Smooth muscle cell (in vitro differentiated cells): ENCODE measurements at regions not wholly inside any gene's neighbourhood (a gene's known extent, or its start where the extent isn't known, plus 50 kb on each side); places are given as distances from the start of the nearest gene placed in this dataset.

Experiments
- DNase-seq: peaks from one replicate; lab custom pipeline; 2025; ENCODE audit not compliant: unreplicated experiment; lab: John Stamatoyannopoulos, UW
- H2AFZ ChIP-seq: fragments of 200-600 bp; sonication (generic); 2 replicates; pipeline ENCODE4 v1.6.0; 2016; ENCODE audit warnings: antibody characterized with exemption, low read depth, mild to moderate bottlenecking
- H3F3A ChIP-seq: fragments of 200-600 bp; sonication (generic); 2 replicates; pipeline ENCODE4 v1.6.0; 2017; ENCODE audit warnings: antibody characterized with exemption, low read depth
- H3K27ac ChIP-seq: fragments of 200-600 bp; sonication (generic); 2 replicates; pipeline ENCODE4 v1.5.1; 2016; ENCODE audit warnings: low read depth, mild to moderate bottlenecking
- H3K27me3 ChIP-seq: fragments of 200-600 bp; sonication (generic); 2 replicates; pipeline ENCODE4 v1.6.1; 2016; ENCODE audit warnings: low read depth, mild to moderate bottlenecking
- H3K36me3 ChIP-seq: fragments of 200-600 bp; sonication (generic); 2 replicates; pipeline ENCODE4 v1.5.1; 2016; ENCODE audit warnings: low read depth
- H3K4me1 ChIP-seq: fragments of 200-600 bp; sonication (generic); 2 replicates; pipeline ENCODE4 v1.5.1; 2016; ENCODE audit warnings: low read depth
- H3K4me2 ChIP-seq: fragments of 200-600 bp; sonication (generic); 2 replicates; pipeline ENCODE4 v1.6.0; 2016; ENCODE audit warnings: mild to moderate bottlenecking
- H3K4me3 ChIP-seq: fragments of 200-600 bp; sonication (generic); 2 replicates; pipeline ENCODE4 v1.5.1; 2016; ENCODE audit warnings: mild to moderate bottlenecking
- H3K79me2 ChIP-seq: fragments of 200-600 bp; sonication (generic); 2 replicates; pipeline ENCODE4 v1.6.0; 2016; ENCODE audit warnings: low read depth, mild to moderate bottlenecking
- H3K9ac ChIP-seq: fragments of 200-600 bp; sonication (generic); 2 replicates; pipeline ENCODE4 v1.6.0; 2016; ENCODE audit warnings: low read depth
- H3K9me3 ChIP-seq: fragments of 200-600 bp; sonication (generic); replicated peaks from 2 replicates; pipeline ENCODE4 v1.5.1; 2016; ENCODE audit warnings: low read depth
- H4K20me1 ChIP-seq: fragments of 200-600 bp; sonication (generic); 2 replicates; pipeline ENCODE4 v1.6.0; 2016; ENCODE audit warnings: low read depth
- CTCF ChIP-seq: fragments of 200-600 bp; sonication (generic); IDR thresholded peaks from 2 replicates; pipeline ENCODE4 v1.5.1; 2017; ENCODE audit warnings: borderline replicate concordance, mild to moderate bottlenecking, antibody characterized with exemption; ENCODE audit not compliant: insufficient read depth, poor library complexity, severe bottlenecking
- WGBS: methylation state at CpG from one replicate; pipeline ENCODE4 v1.1.7; 2016; ENCODE audit warnings: low lambda C conversion rate; 5-methylcytosine and 5-hydroxymethylcytosine counted together

- Histone ChIP-seq H3K9ac (no peak overlapping the region), H3K79me2 (no peaks in the 10 kb centered on the region), H3K9me3 (no peaks in the 10 kb centered on the region), H3K27ac (no peak overlapping the region), H4K20me1 (no peaks in the 10 kb centered on the region), H3K36me3 (no peaks in the 10 kb centered on the region), H3K4me2 (no peak overlapping the region), H3K27me3 (no peaks in the 10 kb centered on the region), H3K4me3 (no peak overlapping the region), H2AFZ (no peak overlapping the region), H3K4me1 (peaks cover 15% of the 10 kb centered on the region), H3F3A (no peaks in the 10 kb centered on the region)
- 45% methylated on average over 1 of the region's 1 CpG for WGBS
- TF ChIP-seq CTCF, result no peak
- DNase-seq, result no peak
Observed at GRCh38 chr1:90391126-90391525, 326.0 kb downstream of the BARHL2 start.

DNA sequence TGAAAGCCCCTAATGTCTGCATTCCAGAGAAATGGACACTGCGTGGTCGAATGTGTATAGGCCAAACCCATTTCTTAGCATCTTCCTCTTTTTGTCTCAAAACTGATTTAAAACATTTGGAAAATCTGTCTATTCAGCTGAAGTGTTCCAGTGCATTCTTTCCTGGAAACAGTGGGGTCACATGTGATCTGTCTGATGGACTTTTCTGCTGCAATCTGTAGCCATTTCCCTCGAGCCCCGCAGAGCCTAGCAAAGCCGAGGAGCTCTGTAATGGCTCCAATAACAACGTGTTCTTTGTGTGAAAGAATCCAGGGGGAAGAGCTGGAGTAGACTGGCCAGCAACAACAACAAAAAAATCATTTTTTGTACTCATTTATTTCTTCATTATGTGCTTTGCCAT is 329.3 kb downstream of the BARHL2 start:
- H3F3A ChIP-seq, result no peaks in the 10 kb centered on the region
- no peak overlapping the region for H3K9ac ChIP-seq
- H3K36me3 ChIP-seq, result no peaks in the 10 kb centered on the region
- no peak overlapping the region for H3K4me3 ChIP-seq
- H3K9me3 ChIP-seq, result no peaks in the 10 kb centered on the region
- DNase-seq, result no peak
- H3K27me3 ChIP-seq, result no peaks in the 10 kb centered on the region
- no peak overlapping the region for H3K27ac ChIP-seq
- no peaks in the 10 kb centered on the region for H3K79me2 ChIP-seq
- no peak overlapping the region for H2AFZ ChIP-seq
- TF ChIP-seq CTCF, result no peak
- WGBS, result 64% methylated on average over 6 of the region's 6 CpGs
- H4K20me1 ChIP-seq, result no peaks in the 10 kb centered on the region
- peaks cover 15% of the 10 kb centered on the region for H3K4me1 ChIP-seq
- no peak overlapping the region for H3K4me2 ChIP-seq

- Histone ChIP-seq H3K27me3 (no peaks in the 10 kb centered on the region), H3K4me1 (peaks cover 15% of the 10 kb centered on the region), H2AFZ (no peak overlapping the region), H3F3A (no peaks in the 10 kb centered on the region), H3K9ac (no peak overlapping the region), H3K79me2 (no peaks in the 10 kb centered on the region), H3K9me3 (no peaks in the 10 kb centered on the region), H3K27ac (no peak overlapping the region), H3K4me3 (no peak overlapping the region), H4K20me1 (no peaks in the 10 kb centered on the region), H3K4me2 (no peak overlapping the region), H3K36me3 (no peaks in the 10 kb centered on the region)
- no peak for TF ChIP-seq CTCF
- 89% methylated on average over 3 of the region's 3 CpGs for WGBS
- DNase-seq, result no peak
Observed at GRCh38 chr1:90386899-90387720, 330.0 kb downstream of the BARHL2 start.

- Histone ChIP-seq H3K4me1 (peaks cover 15% of the 10 kb centered on the region), H4K20me1 (no peaks in the 10 kb centered on the region), H3F3A (no peaks in the 10 kb centered on the region), H3K36me3 (no peaks in the 10 kb centered on the region), H2AFZ (no peak overlapping the region), H3K9ac (no peak overlapping the region), H3K4me3 (no peak overlapping the region), H3K4me2 (no peak overlapping the region), H3K79me2 (no peaks in the 10 kb centered on the region), H3K27ac (no peak overlapping the region), H3K27me3 (no peaks in the 10 kb centered on the region), H3K9me3 (no peaks in the 10 kb centered on the region)
- DNase-seq, result no peak
- WGBS, result 82% methylated on average over 6 of the region's 6 CpGs
- no peak for TF ChIP-seq CTCF
Observed at GRCh38 chr1:90384193-90384592, 332.9 kb downstream of the BARHL2 start.
